HT1080 (cell line): ENCODE measurements at regions not wholly inside any gene's neighbourhood (a gene's known extent, or its start where the extent isn't known, plus 50 kb on each side); places are given as distances from the start of the nearest gene placed in this dataset.

Source experiments
- DNase-seq: peaks from one replicate; pipeline ENCODE4 v3.0.0-alpha.2; 2015; ENCODE audit warnings: low read depth

DNA sequence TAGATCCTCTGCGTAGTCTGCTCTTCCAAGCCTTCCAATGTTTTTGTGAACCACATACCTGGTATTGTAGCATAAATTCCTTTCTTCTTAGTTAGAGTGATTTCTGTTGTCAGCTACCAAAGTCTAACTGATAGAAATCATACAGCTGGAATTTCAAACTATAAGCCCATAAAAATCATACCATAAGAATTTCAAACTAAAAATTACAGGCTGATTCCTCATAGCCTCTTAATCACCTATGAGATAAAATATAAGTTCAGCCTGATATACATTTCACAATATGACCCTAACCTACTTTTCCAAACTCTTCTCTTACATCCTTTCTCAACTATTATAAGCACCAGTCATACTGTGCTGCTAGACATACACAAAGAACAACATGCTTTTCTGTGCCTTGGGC, 64.8 kb downstream of the PTHLH start:
- peak; percentile 5 for DNase-seq

DNA sequence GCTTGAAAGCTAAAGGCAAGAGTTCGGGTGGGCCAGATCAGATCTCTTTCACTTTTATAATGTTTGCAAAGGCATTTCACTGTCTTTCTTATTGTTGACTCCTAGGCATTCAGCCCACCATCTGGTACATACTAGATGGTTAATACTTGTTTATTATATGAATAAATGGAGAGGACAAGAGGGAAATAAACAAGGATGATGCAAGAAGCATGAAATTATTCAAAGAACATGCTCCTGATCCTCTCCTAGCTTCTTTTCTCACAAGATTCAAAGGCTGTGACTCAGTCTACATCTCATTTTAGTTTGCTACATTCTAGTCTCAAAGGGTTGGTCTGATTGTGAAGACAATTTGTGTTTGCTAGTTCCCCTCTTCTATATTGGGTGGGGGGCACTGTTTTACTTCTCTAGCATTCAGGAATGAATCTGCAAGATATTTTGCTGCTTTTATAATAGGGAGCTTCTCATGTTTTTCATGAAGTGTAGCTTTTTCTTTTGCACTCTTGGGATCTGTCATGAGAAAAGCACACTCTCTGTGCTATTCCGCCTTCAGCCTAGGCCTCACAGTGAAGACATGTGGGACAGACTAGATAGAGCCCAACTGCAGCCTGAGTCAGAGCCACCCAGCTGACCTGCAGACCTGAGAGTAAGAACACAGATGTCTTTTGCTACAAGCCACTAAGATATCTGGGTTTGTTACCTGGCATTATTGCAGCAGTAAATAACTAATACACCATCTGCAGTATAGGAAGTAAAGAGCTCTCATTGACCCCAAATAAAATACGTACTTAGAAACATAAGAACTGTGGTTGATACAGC, 65.7 kb downstream of the PTHLH start:
- DNase-seq = no peak

DNA sequence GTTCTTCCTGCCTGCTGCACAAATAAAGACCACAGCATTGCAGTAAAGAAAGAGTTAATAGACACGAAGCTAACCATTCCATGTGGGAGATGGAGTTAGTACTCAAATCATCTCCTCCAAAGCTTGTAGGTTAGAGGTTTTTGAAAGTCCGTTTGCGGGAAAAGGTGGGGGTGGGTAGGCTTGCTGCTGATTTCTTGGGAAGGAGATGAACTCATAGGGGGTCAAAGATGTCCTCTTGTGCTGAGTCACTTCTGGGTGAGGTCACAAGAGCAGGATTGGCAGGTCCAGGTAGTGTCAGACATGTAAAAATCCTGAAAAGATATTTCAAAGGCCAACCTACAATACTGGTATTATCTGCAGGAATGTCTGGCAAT, 66.4 kb downstream of the PTHLH start:
- no peak for DNase-seq

DNA sequence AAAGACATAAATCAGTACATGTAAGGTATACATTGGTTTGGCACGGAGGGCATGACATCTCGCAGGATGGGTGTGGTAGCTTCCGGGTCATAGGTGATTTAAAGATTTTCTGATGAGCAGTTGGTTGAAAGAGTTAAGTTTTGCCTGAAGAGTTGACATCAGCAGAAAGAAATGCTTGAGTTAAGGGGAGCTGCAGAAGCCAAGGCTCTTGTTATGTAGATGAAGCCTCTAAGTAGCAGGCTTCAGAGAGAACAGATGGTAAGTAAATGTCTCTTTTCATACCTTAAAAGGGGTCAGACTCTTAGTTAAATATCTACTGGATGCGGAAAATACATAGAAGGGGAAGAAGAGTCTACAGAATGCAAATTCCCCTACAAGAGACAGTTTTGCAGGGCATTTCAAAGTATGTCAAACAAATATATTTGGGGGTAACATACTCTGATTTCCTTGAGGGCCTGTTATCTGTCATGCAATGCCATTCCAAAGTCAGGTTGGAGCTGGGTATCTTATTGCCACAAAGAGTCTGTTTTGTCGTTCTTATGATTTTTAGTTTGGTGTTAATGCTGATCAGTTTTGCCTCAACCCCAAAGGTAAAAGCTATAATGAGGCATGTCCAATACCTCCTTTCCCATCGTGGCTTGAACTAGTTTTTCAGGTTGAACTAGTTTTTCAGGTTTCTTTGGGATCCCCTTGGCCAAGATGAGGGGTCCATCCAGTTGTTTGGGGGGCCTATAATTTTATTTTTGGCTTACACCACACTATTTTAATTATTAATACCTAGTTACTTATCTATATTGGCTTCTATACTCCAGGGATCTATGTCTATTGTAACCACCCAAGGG, 67.0 kb downstream of the PTHLH start:
- no peak for DNase-seq

DNA sequence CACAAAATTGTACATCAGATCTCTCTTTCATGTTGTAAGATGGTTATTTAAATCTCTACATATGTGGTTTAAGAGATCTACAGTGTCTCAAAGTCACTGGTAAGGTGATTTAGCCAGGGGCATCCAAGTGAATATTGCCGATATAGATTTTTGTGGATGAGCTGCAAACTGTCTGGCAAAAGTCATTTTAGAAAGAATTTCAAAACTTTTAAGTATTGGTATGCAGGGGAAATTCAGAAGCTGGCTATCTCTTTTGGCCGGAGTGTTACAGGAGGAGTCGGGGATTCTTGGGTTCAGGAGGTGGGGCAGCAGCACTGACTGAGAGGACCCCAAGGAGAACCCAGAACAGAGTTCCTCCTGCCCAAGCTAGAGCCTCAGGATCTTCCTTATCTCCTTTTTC, 69.9 kb downstream of the PTHLH start:
- DNase-seq = no peak

DNA sequence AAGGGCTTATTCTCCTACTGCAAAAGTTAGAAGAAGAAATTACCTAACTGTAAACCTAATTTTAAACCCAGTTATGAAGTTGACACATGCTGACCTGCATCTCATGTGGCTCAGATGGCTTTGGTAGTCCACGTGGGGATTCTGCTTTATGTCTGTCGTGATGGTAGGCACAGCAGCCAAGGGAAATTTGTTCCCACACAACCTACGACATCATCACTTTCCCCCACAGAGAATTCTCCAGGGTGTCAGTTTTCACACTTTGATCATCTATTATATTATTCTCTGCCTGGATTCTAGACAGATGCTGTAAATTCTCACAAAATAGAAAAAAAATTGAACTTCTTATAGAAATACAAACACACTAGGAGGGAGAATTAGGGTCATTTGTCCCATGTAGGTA, 70.6 kb downstream of the PTHLH start:
- DNase-seq = no peak

DNA sequence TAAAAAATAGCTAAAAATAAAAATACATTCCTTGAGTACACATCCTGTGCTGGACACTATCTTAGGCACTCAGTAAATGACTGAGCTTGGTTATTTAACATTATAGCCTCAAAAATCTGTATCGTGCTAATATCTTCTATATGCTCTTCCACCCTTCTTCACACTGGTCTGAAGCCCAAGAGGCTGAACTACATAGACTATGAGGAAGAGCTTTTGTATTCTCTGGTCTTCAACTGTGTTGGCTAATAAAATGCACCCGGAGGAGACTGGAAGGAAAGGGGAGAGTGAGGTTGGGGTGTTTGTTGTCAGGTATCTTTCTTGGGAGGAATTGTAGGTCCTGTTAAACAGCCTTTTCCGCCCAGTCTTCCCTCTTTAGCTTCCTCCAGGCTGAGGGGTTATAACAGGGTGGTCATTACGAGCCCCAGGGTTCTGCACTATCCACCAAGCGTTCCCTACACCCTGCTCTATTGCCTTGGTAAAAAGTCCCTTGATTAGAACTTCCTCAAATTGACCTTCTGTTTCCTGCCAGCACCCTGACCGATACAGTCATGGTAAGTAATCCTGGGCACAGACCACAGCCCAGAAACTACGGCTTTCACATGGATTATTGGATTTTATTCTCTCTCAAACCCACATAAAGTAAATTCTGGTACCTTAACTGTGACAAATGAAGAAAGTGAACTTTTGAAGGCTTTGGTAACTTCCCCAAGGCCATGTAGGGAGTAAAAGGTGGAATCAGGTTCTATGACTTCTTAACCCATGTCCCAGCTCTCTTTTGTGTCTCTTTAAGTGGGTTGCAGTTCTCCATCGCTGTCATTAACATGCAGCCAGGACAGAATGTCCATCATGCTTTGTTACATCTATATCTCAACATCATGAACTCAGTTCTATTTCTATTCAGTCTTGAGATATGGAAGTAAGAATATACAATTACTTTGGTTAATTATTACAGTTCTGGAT, 71.3 kb downstream of the PTHLH start:
- no peak for DNase-seq

DNA sequence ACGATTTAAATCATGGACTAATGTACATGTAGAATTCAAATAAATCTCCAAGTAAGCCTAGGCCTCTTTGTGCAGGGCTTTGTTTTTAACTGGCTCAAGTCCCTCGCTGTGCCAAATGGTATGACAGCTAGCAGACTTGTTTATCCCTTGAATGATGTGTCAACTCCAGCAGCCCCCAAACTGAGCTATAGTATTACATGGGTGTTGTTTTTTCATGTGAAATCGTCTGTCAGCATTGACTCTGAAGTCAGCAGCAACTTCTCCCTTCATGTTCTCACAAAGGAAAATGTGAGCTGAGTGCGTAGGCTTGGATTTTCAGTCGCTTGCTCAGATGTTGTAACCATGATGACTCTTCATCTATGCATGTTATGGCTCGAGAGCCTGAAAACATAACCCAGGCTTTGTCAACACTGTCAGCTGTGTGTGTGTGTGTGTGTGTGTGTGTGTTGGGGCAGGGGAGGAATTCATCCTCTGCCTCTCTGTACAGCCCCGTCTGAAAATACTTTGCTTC, 73.3 kb downstream of the PTHLH start:
- peak; percentile 75 for DNase-seq

DNA sequence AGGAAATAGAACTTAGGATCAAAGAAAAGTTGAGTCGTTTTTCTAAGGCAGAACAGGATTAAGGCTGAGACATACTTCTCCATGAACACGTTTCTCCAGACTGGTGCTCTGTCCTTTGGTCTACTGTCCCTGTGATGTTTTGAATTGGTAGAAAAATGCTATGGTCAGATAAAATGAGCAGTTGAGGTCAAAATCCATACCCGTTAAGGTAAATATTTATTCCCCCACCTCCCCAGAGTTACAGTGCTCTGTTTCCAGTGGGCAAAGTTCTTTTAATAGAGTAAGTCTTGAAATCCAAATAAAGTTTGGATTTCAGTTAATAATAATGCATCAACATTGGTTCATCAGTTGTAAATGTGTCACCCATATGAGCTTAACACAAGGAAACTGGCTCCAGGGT, 74.5 kb downstream of the PTHLH start:
- no peak for DNase-seq

DNA sequence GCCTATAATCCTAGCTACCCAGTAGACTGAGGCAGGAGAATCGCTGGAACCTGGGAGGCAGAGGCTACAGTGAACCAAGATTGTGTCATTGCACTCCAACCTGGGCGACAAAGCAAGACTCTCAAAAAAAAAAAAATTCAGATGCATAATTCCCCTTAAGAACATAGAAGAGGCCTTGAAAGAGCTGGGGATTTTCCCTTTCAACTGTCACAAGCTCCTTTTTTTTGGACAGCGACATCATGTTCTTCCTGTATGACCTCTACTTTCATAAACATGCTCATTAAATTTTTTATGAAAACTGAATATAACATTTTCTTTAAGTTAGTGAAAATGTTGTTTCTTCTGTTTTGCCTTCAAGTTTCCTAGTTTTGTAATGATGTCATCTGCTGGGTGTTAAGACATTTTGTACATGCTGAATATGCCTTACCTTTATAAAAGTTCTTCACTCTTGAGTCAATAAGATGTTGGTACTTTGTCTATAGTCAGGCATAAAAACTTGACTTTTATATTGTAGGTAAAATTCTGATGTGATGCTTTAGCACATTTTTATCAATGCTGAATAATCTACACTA, 76.0 kb downstream of the PTHLH start:
- no peak for DNase-seq

DNA sequence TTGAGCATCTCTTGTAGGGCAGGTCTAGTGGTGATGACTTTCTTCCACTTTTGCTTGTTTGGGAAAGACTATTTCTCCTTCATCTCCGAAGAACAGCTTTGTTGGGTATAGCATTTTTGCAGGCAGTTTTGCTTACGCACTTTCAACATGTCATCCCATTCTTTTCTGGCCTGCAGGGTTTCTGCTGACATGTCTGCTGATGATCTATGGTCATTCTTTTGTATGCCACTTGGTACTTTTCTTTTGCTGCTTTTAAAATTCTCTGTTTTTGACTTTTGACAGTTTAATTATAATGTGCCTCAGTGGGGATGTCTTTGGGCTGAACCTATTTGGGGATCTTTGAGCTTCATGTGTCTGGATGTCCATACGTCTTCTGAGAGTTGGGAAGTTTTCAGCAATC, 78.2 kb downstream of the PTHLH start:
- DNase-seq = no peak

DNA sequence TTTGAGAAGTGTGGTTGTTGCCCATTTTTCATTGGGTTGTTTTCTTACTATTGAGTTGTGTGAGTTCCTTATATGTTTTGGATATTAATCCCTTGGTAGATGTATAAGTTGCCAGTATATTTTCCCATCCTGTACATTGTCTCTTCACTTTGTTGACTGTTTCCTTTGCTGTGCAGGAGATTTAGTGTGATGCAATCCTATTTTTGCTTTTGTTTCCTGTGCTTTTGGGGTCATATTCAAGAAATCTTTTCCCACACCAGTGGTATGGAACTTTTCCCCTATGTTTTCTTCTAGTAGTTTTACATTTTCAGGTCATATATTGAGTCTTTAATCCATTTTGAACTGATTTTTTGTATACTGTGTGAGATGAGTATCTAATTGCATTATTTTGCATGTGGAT, 92.8 kb downstream of the PTHLH start:
- no peak for DNase-seq

DNA sequence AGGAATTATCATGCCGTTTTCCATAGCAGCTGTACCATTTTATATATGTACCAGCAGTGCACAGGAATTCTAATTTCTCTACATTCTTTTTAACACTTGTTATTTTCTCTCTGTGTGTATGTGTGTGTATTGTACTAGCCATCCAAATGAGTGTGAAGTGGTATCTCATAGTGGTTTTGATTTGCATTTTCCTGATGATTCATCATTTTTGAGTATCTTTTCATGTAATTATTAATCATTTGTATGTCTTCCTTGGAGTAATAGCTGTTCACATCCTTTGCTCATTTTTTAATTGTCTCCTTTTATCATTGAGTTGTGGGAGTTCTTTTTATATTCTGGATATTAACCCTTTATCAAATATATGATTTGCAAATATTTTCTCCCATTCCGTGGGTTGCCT, 95.6 kb upstream of the MANSC4 start:
- no peak for DNase-seq

DNA sequence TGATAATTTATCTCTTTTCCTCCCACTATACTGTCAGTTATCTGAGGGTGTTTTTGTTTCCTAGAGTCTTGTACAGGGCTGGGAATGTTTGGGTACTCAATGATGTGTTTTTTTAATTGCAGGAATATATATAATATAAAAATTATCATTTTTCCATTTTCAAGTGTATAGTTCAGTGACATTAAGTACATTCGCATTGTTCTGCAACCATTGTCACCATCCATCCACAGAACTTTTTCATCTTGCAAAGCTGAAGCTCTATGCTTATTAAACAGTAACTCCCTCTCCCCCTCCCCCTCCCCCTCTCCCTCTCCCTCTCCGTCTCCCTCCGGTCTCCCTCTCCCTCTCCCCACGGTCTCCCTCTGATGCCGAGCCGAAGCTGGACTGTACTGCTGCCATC, 93.0 kb upstream of the MANSC4 start:
- DNase-seq = no peak

DNA sequence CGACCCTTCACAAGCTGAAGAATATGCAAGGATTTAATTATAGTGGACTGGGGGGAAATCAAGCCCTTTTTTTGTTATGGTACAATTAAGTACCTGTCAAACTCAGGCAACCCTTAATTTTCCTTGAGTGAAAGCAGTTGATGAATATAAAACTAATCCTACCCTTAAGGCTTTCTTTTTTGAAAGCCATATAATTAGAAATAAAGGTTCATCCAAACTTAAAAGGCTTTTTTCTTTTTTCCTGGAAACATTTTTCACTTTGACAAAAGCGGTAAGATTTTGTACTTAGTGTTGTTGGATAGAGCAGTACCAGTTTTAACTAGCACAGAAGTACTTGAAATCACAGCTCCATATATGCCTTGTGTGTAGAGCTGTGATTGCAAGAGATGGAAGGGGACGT, 91.9 kb upstream of the MANSC4 start:
- no peak for DNase-seq

DNA sequence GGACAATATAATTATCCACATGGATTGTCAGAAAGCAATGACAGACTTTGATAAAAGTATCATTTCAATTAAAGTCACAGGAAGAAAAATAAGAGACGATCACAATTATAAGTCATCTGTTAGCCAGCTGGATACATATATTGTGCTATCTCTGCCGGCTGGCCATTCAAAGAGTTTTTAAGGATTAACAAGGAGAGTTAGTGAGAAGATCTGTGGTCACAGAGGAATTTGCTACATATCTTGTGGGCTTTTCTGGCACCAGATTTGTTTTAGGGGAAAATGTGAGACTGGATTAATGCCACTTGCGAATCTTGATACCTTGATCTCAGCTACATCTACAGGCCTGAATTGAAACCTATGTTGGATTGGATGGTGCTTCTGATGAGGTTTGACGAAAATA, 90.9 kb upstream of the MANSC4 start:
- DNase-seq = peak; percentile 42

DNA sequence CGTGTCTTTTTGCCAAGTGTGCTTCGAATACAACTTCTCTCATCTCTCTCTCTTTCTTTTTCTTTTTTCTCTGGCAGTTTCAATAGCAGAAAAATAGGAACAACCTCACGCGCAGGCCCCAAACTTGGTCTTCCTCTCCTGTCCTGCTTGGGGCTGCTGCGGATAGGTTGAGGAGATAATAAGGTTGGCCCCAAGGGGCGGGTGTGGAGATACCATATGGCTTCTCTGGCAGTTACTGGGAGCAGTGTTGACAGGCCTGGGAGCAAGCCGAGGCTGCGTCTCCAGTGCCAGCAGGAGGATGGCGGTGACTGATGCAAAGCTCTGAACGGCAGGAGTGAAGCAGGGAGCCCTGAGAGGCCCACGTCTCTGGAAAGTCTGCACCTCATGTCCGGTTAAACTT, 89.5 kb upstream of the MANSC4 start:
- no peak for DNase-seq

DNA sequence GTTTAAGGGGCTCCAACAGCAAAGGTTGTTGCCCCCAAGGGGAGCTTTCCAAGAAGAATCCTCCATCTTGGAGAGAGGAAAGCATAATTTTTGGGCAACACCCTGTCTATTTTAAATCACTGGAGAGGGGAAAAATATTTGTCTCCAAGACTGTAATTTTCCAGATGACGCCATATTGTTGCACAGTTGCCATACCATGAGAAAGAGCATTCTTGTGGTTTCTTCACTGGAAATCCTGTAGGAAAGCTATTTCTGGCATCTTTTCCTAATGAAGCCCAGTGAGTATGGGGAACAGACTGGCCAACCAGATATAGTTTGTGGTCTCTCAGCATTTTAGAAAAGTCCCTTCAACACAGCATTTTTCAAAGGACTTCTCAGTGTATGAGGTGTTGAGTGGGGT, 88.1 kb upstream of the MANSC4 start:
- peak; percentile 48 for DNase-seq

DNA sequence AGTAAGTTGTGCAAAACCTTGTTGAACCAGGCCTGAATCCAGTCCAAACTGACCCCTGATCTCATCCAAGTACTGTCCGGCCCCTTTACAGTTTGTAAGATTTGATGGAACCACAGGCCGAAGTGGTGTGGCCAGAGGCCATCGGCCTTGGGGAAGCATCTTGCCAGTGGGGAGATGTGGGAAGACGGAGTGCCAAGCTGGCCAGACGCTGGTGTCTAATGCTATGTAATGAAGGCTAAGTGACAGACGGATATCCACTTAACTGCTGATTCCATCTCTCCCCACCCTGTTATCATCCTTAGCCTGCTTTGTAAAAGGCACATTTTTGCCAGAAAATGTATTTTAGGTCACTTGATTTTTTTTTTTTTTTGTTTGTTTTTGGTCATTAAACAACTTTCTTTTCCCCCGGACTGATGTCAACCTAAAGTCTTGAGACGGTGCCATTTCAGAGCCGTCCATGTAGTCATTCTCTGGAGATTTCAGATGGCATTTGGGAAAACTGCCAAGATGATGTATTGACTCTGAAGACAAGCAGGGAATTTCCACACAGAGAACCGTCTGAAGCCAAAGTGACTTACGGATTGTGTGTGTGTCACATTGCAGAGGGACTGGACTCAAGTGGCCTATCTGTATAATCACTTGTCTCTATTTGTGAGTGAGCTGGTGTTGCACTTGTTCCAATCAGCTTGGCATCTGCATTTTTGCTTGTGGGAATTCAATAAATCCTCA, 86.5 kb upstream of the MANSC4 start:
- no peak for DNase-seq

DNA sequence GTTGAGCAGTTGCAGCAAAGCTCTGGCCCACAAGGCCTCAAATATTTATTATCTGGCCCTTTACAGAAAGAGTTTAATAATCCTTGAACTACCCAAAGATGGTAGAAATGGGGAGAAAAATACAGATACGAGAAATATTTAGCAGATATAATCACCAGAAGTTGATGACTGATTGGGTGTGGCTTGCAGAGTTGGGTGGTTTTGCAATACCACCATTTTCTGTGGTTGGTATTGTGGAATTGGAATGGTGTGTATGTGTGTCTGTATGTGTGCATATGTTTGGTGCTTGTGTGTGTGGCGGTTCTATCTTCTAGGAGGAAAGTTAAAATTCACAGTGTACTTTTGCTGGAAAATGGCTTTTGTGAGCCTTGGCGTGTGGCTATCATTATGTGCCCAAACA, 85.4 kb upstream of the MANSC4 start:
- DNase-seq = peak; percentile 46
